NCI-H345 (cell line): ENCODE measurements at regions not wholly inside any gene's neighbourhood (a gene's known extent, or its start where the extent isn't known, plus 50 kb on each side); places are given as distances from the start of the nearest gene placed in this dataset.
"Not testable (repeated sequence)": the region's sequence is repeated elsewhere in the genome, so short reads cannot be mapped to it uniquely, and the experiment has no call there.

Experiments
- DNase-seq: peaks from one replicate; lab custom pipeline; 2025; lab: John Stamatoyannopoulos, UW

GRCh38 chr2:13413989-13414388, 697.3 kb downstream of the TRIB2 start:
- no peak for DNase-seq

- DNase-seq: peak; percentile 50
Measured at GRCh38 chr2:13414897-13415296, 698.2 kb downstream of the TRIB2 start.

- DNase-seq: no peak
Measured at GRCh38 chr2:13433954-13434353, 717.2 kb downstream of the TRIB2 start.

- not testable (repeated sequence) for DNase-seq
Measured at GRCh38 chr2:13443554-13444261, 727.0 kb downstream of the TRIB2 start.

GRCh38 chr2:13462464-13462863, 745.7 kb downstream of the TRIB2 start:
- DNase-seq: no peak

- DNase-seq: no peak
Measured at GRCh38 chr2:13466076-13466475, 749.3 kb downstream of the TRIB2 start.

GRCh38 chr2:13474538-13474937, 757.8 kb downstream of the TRIB2 start:
- DNase-seq: no peak

GRCh38 chr2:13480057-13480456, 763.3 kb downstream of the TRIB2 start:
- DNase-seq: no peak

GRCh38 chr2:13481201-13481600, 764.5 kb downstream of the TRIB2 start:
- DNase-seq: no peak

GRCh38 chr2:13485256-13485655, 768.5 kb downstream of the TRIB2 start:
- DNase-seq: no peak

GRCh38 chr2:13488965-13489364, 772.2 kb downstream of the TRIB2 start:
- no peak for DNase-seq

GRCh38 chr2:13492262-13492661, 775.5 kb downstream of the TRIB2 start:
- no peak for DNase-seq

- DNase-seq: no peak
Measured at GRCh38 chr2:13495051-13495450, 778.3 kb downstream of the TRIB2 start.

- no peak for DNase-seq
Measured at GRCh38 chr2:13504808-13505207, 788.1 kb downstream of the TRIB2 start.

GRCh38 chr2:13508671-13509070, 791.9 kb downstream of the TRIB2 start:
- no peak for DNase-seq

- DNase-seq: no peak
Measured at GRCh38 chr2:13515254-13515653, 798.5 kb downstream of the TRIB2 start.

GRCh38 chr2:13522096-13522495, 805.4 kb downstream of the TRIB2 start:
- no peak for DNase-seq

- no peak for DNase-seq
Measured at GRCh38 chr2:13522917-13523821, 806.4 kb downstream of the TRIB2 start.

- no peak for DNase-seq
Measured at GRCh38 chr2:13524492-13524891, 807.8 kb downstream of the TRIB2 start.

GRCh38 chr2:13531735-13532410, 815.1 kb downstream of the TRIB2 start:
- not testable (repeated sequence) for DNase-seq

- not testable (repeated sequence) for DNase-seq
Measured at GRCh38 chr2:13532781-13533523, 816.2 kb downstream of the TRIB2 start.

GRCh38 chr2:13533524-13533922, 816.8 kb downstream of the TRIB2 start:
- no peak for DNase-seq
